ENCODE measurements at regions not wholly inside any gene's neighbourhood (a gene's known extent, or its start where the extent isn't known, plus 50 kb on each side); places are given as distances from the start of the nearest gene placed in this dataset.

DNA sequence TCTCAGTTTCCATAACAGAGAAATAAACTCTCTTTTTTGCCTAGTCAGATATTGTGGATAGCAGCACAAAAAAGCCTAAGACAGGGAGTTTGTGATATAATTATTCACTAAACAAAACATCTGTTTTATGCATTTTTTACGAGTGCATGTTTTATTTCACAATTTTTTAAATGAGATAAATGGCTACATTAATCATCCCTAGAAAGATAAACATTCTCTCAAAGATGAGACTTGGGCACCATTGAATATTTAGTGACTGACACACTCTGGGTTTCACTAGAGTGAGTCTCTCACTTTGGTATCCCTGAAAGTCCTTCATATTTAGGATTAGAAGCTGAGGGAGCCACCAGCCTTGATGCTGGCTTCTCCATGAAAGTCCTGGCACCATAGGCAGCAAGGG is 74.3 kb upstream of the LRCH1 start:
- POLR2A ChIA-PET: no interaction called here
- CTCF ChIA-PET: interaction anchor here (0.6 to 2.2 kb wide), 3 partner anchors 8 to 452 kb away, joined by 3 to 8 read pairs (median 3); no protein-coding TSS in a partner anchor

DNA sequence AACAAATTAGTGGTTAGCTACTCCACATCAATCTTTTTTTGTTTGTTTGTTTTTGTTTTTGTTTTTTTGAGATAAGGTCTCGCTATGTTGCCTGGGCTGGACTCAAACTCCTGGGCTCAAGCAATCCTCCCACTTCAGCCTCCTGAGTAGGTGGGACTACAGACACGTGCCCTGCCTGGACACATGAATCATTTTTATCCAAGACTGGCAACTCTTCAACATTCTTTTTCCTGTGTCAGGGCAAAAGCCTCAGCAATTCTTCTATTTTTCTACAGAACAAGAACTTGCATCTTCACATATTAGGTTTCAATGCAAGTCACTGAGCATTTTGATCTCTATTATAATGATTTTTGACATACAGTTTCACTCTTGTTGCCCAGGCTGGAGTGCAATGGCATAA is 76.8 kb upstream of the LRCH1 start:
- DNase-seq (ENCODE audit: unreplicated experiment): peak; percentile 26
- H3K9me3 Mint-ChIP-seq (ENCODE audit: unreplicated experiment): no peaks in the 10 kb centered on the region
- H3K27ac Mint-ChIP-seq (ENCODE audit: low read depth, unreplicated experiment): no peak overlapping the region
- ChIA-PET CTCF (interaction anchor here (0.6 kb wide), 1 partner anchor 384 kb away, joined by 3 read pairs; no protein-coding TSS in a partner anchor), POLR2A (interaction anchor here (0.6 kb wide), 1 partner anchor 195 kb away, joined by 3 read pairs; no protein-coding TSS in a partner anchor)
- peaks cover 9% of the 10 kb centered on the region for H3K4me1 Mint-ChIP-seq (ENCODE audit: insufficient read depth, unreplicated experiment)
- TF ChIP-seq, protein P1, sequence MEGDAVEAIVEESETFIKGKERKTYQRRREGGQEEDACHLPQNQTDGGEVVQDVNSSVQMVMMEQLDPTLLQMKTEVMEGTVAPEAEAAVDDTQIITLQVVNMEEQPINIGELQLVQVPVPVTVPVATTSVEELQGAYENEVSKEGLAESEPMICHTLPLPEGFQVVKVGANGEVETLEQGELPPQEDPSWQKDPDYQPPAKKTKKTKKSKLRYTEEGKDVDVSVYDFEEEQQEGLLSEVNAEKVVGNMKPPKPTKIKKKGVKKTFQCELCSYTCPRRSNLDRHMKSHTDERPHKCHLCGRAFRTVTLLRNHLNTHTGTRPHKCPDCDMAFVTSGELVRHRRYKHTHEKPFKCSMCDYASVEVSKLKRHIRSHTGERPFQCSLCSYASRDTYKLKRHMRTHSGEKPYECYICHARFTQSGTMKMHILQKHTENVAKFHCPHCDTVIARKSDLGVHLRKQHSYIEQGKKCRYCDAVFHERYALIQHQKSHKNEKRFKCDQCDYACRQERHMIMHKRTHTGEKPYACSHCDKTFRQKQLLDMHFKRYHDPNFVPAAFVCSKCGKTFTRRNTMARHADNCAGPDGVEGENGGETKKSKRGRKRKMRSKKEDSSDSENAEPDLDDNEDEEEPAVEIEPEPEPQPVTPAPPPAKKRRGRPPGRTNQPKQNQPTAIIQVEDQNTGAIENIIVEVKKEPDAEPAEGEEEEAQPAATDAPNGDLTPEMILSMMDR (IDR thresholded peaks at IDR 0.05; ENCODE audit: unreplicated experiment): no peak
- no TSS peak for BruUV-seq (replicated peaks)
- H3K36me3 Mint-ChIP-seq (ENCODE audit: insufficient read depth, unreplicated experiment): no peaks in the 10 kb centered on the region
- H3K4me3 Mint-ChIP-seq (ENCODE audit: unreplicated experiment): no peak overlapping the region
- peaks cover 15% of the 10 kb centered on the region for H3K27me3 Mint-ChIP-seq (ENCODE audit: insufficient read depth, unreplicated experiment)
- intact Hi-C loops (cut with micrococcal nuclease): no loop called here

More for the DNA sequence above, 74.3 kb upstream of the LRCH1 start:
- TF ChIP-seq, protein P1 (IDR thresholded peaks at IDR 0.05; ENCODE audit: unreplicated experiment): no peak
- no TSS peak for BruUV-seq (replicated peaks)
- no peaks in the 10 kb centered on the region for H3K9me3 Mint-ChIP-seq (ENCODE audit: unreplicated experiment)
- H3K36me3 Mint-ChIP-seq (ENCODE audit: insufficient read depth, unreplicated experiment): no peaks in the 10 kb centered on the region
- intact Hi-C loops (cut with micrococcal nuclease): no loop called here
- peaks cover 36% of the 10 kb centered on the region for H3K27me3 Mint-ChIP-seq (ENCODE audit: insufficient read depth, unreplicated experiment)
- no peak for DNase-seq (ENCODE audit: unreplicated experiment)
- H3K4me1 Mint-ChIP-seq (ENCODE audit: insufficient read depth, unreplicated experiment): peaks cover 9% of the 10 kb centered on the region
- no peak overlapping the region for H3K4me3 Mint-ChIP-seq (ENCODE audit: unreplicated experiment)
- H3K27ac Mint-ChIP-seq (ENCODE audit: low read depth, unreplicated experiment): no peak overlapping the region

- no peak overlapping the region for H3K4me3 Mint-ChIP-seq (ENCODE audit: unreplicated experiment)
- CTCF ChIA-PET: interaction anchor here (0.6 to 1.5 kb wide), 3 partner anchors 9 to 384 kb away, joined by 3 to 5 read pairs (median 3); no protein-coding TSS in a partner anchor
- H3K4me1 Mint-ChIP-seq (ENCODE audit: insufficient read depth, unreplicated experiment): peaks cover 9% of the 10 kb centered on the region
- peaks cover 15% of the 10 kb centered on the region for H3K27me3 Mint-ChIP-seq (ENCODE audit: insufficient read depth, unreplicated experiment)
- DNase-seq (ENCODE audit: unreplicated experiment): peak; percentile 63
- intact Hi-C loops (cut with micrococcal nuclease): no loop called here
- TF ChIP-seq, protein P1 (IDR thresholded peaks at IDR 0.05; ENCODE audit: unreplicated experiment): no peak
- no peaks in the 10 kb centered on the region for H3K36me3 Mint-ChIP-seq (ENCODE audit: insufficient read depth, unreplicated experiment)
- POLR2A ChIA-PET: interaction anchor here (0.6 kb wide), 1 partner anchor 196 kb away, joined by 3 read pairs; no protein-coding TSS in a partner anchor
- no peaks in the 10 kb centered on the region for H3K9me3 Mint-ChIP-seq (ENCODE audit: unreplicated experiment)
- H3K27ac Mint-ChIP-seq (ENCODE audit: low read depth, unreplicated experiment): no peak overlapping the region
- BruUV-seq (replicated peaks): no TSS peak
Observed at GRCh38 chr13:46475541-46475991, 77.4 kb upstream of the LRCH1 start.

- H3K4me3 Mint-ChIP-seq (ENCODE audit: unreplicated experiment): no peak overlapping the region
- H3K36me3 Mint-ChIP-seq (ENCODE audit: insufficient read depth, unreplicated experiment): no peaks in the 10 kb centered on the region
- BruUV-seq (replicated peaks): no TSS peak
Observed at GRCh38 chr13:46473806-46474205, 79.2 kb upstream of the LRCH1 start.

More at GRCh38 chr13:46473806-46474205, 79.2 kb upstream of the LRCH1 start:
- Mint-ChIP-seq H3K9me3 (ENCODE audit: unreplicated experiment) (no peaks in the 10 kb centered on the region), H3K27me3 (ENCODE audit: insufficient read depth, unreplicated experiment) (peaks cover 4% of the 10 kb centered on the region), H3K27ac (ENCODE audit: low read depth, unreplicated experiment) (no peak overlapping the region), H3K4me1 (ENCODE audit: insufficient read depth, unreplicated experiment) (peaks cover 9% of the 10 kb centered on the region)
- TF ChIP-seq, protein P1 (IDR thresholded peaks at IDR 0.05; ENCODE audit: unreplicated experiment): no peak
- CTCF ChIA-PET: no interaction called here
- DNase-seq (ENCODE audit: unreplicated experiment): no peak
- intact Hi-C loops (cut with micrococcal nuclease): no loop called here
- POLR2A ChIA-PET: interaction anchor here (0.6 kb wide), 1 partner anchor 1233 kb away, joined by 5 read pairs; no protein-coding TSS in a partner anchor

All from MCF 10A (cell line).